Natural killer cell (primary cell): ENCODE measurements at regions not wholly inside any gene's neighbourhood (a gene's known extent, or its start where the extent isn't known, plus 50 kb on each side); places are given as distances from the start of the nearest gene placed in this dataset.

Experiments
- ATAC-seq, 3 donors: fragments of 150-1000 bp in 2 of 3; fragments of 200-7000 bp in 1 of 3; cut with Tn5 transposase; 1 replicate in 1 of 3; 2 replicates in 2 of 3; pipeline ENCODE4 v1.10.0; 2021; ENCODE audit warnings: mild to moderate bottlenecking in 2 of 3, moderate library complexity in 2 of 3
- DNase-seq, 2 donors: peaks; one replicate each; pipeline versions ENCODE4 v3.0.0 to v3.0.0-alpha.2; 2013 to 2021; ENCODE audit warnings: mixed read lengths in 1 of 2
- H3K27ac ChIP-seq: one replicate; pipeline ENCODE4 v1.5.1; 2013; ENCODE audit warnings: mild to moderate bottlenecking, low read length
- H3K27me3 ChIP-seq: one replicate; pipeline ENCODE4 v1.6.1; 2013; ENCODE audit warnings: low read length; ENCODE audit not compliant: control insufficient read depth, insufficient read depth
- H3K36me3 ChIP-seq: one replicate; pipeline ENCODE4 v1.6.1; 2013; ENCODE audit warnings: low read length; ENCODE audit not compliant: control insufficient read depth, insufficient read depth
- H3K4me1 ChIP-seq: one replicate; pipeline ENCODE4 v1.6.1; 2013; ENCODE audit warnings: low read length; ENCODE audit not compliant: control insufficient read depth, insufficient read depth
- H3K4me3 ChIP-seq: one replicate; pipeline ENCODE4 v1.5.1; 2013; ENCODE audit warnings: low read length
- H3K9me3 ChIP-seq: one replicate; pipeline ENCODE4 v1.6.1; 2013; ENCODE audit warnings: low read length; ENCODE audit not compliant: control insufficient read depth, insufficient read depth
- H3K27ac Mint-ChIP-seq, 2 donors: one replicate each; pipeline ENCODE4 v1.8.0; 2022; ENCODE audit warnings: mild to moderate bottlenecking in 2 of 2, mixed read lengths in 2 of 2, moderate library complexity in 1 of 2
- H3K27me3 Mint-ChIP-seq, 2 donors: one replicate each; pipeline ENCODE4 v1.8.0; 2022; ENCODE audit warnings: low read depth in 2 of 2, mixed read lengths in 2 of 2
- H3K36me3 Mint-ChIP-seq: one replicate; pipeline ENCODE4 v1.8.0; 2022; ENCODE audit warnings: mixed read lengths
- H3K4me1 Mint-ChIP-seq, 2 donors: one replicate each; pipeline ENCODE4 v1.8.0; 2022; ENCODE audit warnings: mixed read lengths in 2 of 2
- H3K4me3 Mint-ChIP-seq: one replicate; pipeline ENCODE4 v1.8.0; 2022; ENCODE audit warnings: mild to moderate bottlenecking, moderate library complexity, mixed read lengths
- H3K9me3 Mint-ChIP-seq, 2 donors: one replicate each; pipeline ENCODE4 v1.8.0; 2022; ENCODE audit warnings: mixed read lengths in 2 of 2
- CTCF ChIP-seq: fragments of 200-600 bp; IDR thresholded peaks from one replicate; pipeline ENCODE4 v1.8.0; 2022; ENCODE audit warnings: antibody characterized with exemption
- WGBS: methylation state at CpG from one replicate; pipeline ENCODE4 v1.1.7; 2013; ENCODE audit warnings: missing lambda C conversion rate; ENCODE audit not compliant: insufficient coverage; 5-methylcytosine and 5-hydroxymethylcytosine counted together
- intact Hi-C: fragments of 100-400 bp; cut with micrococcal nuclease; formaldehyde crosslinking; loops from one replicate; pipeline ENCODE4 v1.14.2; 2022

GRCh38 chr4:79213010-79213409, 112.9 kb downstream of the NAA11 start:
- Mint-ChIP-seq H3K27me3 (no peaks in the 10 kb centered on the region), H3K4me3 (no peak overlapping the region), H3K36me3 (no peaks in the 10 kb centered on the region), H3K27ac (no peak overlapping the region), H3K9me3 (peaks cover 5% of the 10 kb centered on the region in 2 donors), H3K4me1 (no peaks in the 10 kb centered on the region)
- H3K27ac ChIP-seq: no peak overlapping the region
- no peaks in the 10 kb centered on the region for H3K36me3 ChIP-seq
- no peak for TF ChIP-seq CTCF
- H3K4me1 ChIP-seq: no peaks in the 10 kb centered on the region
- no peaks in the 10 kb centered on the region for H3K9me3 ChIP-seq
- DNase-seq: no peak
- no peak for ATAC-seq
- no peak overlapping the region for H3K4me3 ChIP-seq
- intact Hi-C loops: no loop called here
- H3K27me3 ChIP-seq: no peaks in the 10 kb centered on the region

DNA sequence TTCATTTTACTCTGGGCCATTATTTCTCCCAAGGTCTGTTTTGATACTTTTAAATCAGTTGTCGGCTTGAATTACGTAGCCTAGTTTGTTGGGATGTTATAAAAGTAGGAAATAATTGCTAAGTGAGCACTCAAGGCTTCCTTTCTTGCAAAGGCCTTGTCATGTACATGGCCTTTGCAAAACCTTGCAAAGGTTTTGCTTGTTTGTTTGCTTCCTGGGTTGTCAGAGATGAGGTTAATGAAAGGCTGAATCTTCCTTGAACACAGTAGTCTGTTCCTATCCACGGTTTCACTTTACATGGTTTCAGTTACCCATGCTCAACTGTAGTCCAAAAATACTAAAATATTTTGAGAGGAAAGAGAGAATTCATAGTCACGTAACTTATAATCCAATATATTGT, 113.5 kb downstream of the NAA11 start:
- 94% methylated on average over 2 of the region's 4 CpGs for WGBS
- DNase-seq (no peak), ATAC-seq (no peak)
- Mint-ChIP-seq H3K4me1 (no peaks in the 10 kb centered on the region), H3K27ac (no peak overlapping the region), H3K36me3 (no peaks in the 10 kb centered on the region), H3K9me3 (peaks cover 5% of the 10 kb centered on the region in 2 donors), H3K4me3 (no peak overlapping the region), H3K27me3 (no peaks in the 10 kb centered on the region)
- no peaks in the 10 kb centered on the region for H3K4me1 ChIP-seq
- no peaks in the 10 kb centered on the region for H3K36me3 ChIP-seq
- no peak for TF ChIP-seq CTCF
- intact Hi-C loops: no loop called here
- no peak overlapping the region for H3K4me3 ChIP-seq
- H3K27ac ChIP-seq: no peak overlapping the region
- H3K27me3 ChIP-seq: no peaks in the 10 kb centered on the region
- H3K9me3 ChIP-seq: no peaks in the 10 kb centered on the region

GRCh38 chr4:79211490-79211889, 114.4 kb downstream of the NAA11 start:
- H3K27ac ChIP-seq: no peak overlapping the region
- no peaks in the 10 kb centered on the region for H3K27me3 ChIP-seq
- ATAC-seq (no peak), DNase-seq (no peak)
- Mint-ChIP-seq H3K9me3 (peaks cover 5% of the 10 kb centered on the region in 2 donors), H3K36me3 (no peaks in the 10 kb centered on the region), H3K27ac (no peak overlapping the region), H3K4me1 (no peaks in the 10 kb centered on the region), H3K27me3 (no peaks in the 10 kb centered on the region), H3K4me3 (no peak overlapping the region)
- no peak for TF ChIP-seq CTCF
- no peaks in the 10 kb centered on the region for H3K9me3 ChIP-seq
- WGBS: 93% methylated on average over 2 of the region's 3 CpGs
- intact Hi-C loops: no loop called here
- no peak overlapping the region for H3K4me3 ChIP-seq
- no peaks in the 10 kb centered on the region for H3K4me1 ChIP-seq
- H3K36me3 ChIP-seq: no peaks in the 10 kb centered on the region

DNA sequence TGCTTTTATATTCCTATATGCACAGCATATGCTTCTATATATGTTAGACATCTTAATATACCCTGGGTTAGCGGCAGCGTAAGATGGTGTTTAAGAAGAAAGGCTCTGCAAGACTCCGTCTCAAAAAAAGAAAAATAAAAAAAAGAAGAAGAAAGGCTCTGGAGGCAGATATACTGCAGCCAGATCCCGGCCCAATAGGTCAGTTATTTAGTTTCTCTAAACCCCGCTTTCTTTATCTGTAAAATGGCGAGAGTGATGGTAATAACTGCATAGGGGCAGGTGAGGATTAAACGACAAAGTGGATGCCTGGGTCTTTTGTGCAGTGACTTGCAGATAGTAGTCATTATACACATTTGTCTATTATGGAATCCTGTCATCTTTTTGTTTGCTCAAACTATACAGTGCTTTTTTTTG, 115.2 kb downstream of the NAA11 start:
- no peak overlapping the region for H3K27ac ChIP-seq
- no peaks in the 10 kb centered on the region for H3K36me3 ChIP-seq
- H3K27me3 ChIP-seq: no peaks in the 10 kb centered on the region
- H3K27ac Mint-ChIP-seq: no peak overlapping the region
- WGBS: 88% methylated on average over 7 of the region's 7 CpGs
- no peaks in the 10 kb centered on the region for H3K4me1 Mint-ChIP-seq
- no peak overlapping the region for H3K4me3 Mint-ChIP-seq
- ATAC-seq: no peak
- H3K9me3 ChIP-seq: no peaks in the 10 kb centered on the region
- no peak overlapping the region for H3K4me3 ChIP-seq
- H3K9me3 Mint-ChIP-seq: peaks cover 5% of the 10 kb centered on the region in 2 donors
- no peak for DNase-seq
- no peak for TF ChIP-seq CTCF
- H3K36me3 Mint-ChIP-seq: no peaks in the 10 kb centered on the region
- H3K27me3 Mint-ChIP-seq: no peaks in the 10 kb centered on the region
- H3K4me1 ChIP-seq: no peaks in the 10 kb centered on the region
- intact Hi-C loops: no loop called here
